RWPE2 (cell line): ENCODE measurements at regions not wholly inside any gene's neighbourhood (a gene's known extent, or its start where the extent isn't known, plus 50 kb on each side); places are given as distances from the start of the nearest gene placed in this dataset.

Experiments used
- ATAC-seq: fragments of 200-7000 bp; cut with Tn5 transposase; 3 replicates; pipeline ENCODE4 v1.9.1; 2021; ENCODE audit warnings: low read depth
- DNase-seq: peaks from one replicate; pipeline ENCODE4 v3.0.0-alpha.2; 2020; ENCODE audit warnings: low spot score
- H3K27ac ChIP-seq: fragments of 450-650 bp; 2 replicates; pipeline ENCODE4 v1.5.1; 2017; ENCODE audit warnings: mild to moderate bottlenecking; ENCODE audit not compliant: poor library complexity, severe bottlenecking
- H3K27me3 ChIP-seq: fragments of 250-450 bp; sonication (Bioruptor Pico); 2 replicates; pipeline ENCODE4 v1.5.1; 2021; ENCODE audit warnings: mild to moderate bottlenecking, moderate library complexity; ENCODE audit not compliant: insufficient read depth, poor library complexity, severe bottlenecking
- H3K36me3 ChIP-seq: fragments of 250-450 bp; sonication (Bioruptor Pico); 2 replicates; pipeline ENCODE4 v1.5.1; 2020; ENCODE audit warnings: low read depth, mild to moderate bottlenecking, moderate library complexity
- H3K4me1 ChIP-seq: fragments of 250-450 bp; sonication (Bioruptor Pico); 2 replicates; pipeline ENCODE4 v1.5.1; 2021; ENCODE audit warnings: mild to moderate bottlenecking, moderate library complexity; ENCODE audit not compliant: insufficient read depth, poor library complexity, severe bottlenecking
- H3K4me3 ChIP-seq: fragments of 250-450 bp; sonication (Bioruptor Pico); 2 replicates; pipeline ENCODE4 v1.5.1; 2021; ENCODE audit warnings: mild to moderate bottlenecking, moderate library complexity; ENCODE audit not compliant: severe bottlenecking
- H3K9me3 ChIP-seq: fragments of 250-450 bp; sonication (Bioruptor Pico); 2 replicates; pipeline ENCODE4 v1.5.1; 2021; ENCODE audit warnings: mild to moderate bottlenecking, moderate library complexity; ENCODE audit not compliant: severe bottlenecking
- CTCF ChIP-seq: fragments of 450-650 bp; IDR thresholded peaks from one replicate; pipeline ENCODE4 v1.5.1; 2017; ENCODE audit warnings: mild to moderate bottlenecking, moderate library complexity; ENCODE audit not compliant: poor library complexity, severe bottlenecking

- Histone ChIP-seq H3K27me3 (no peaks in the 10 kb centered on the region), H3K36me3 (no peaks in the 10 kb centered on the region), H3K4me3 (no peak overlapping the region), H3K4me1 (peaks cover 3% of the 10 kb centered on the region), H3K27ac (no peak overlapping the region), H3K9me3 (no peaks in the 10 kb centered on the region)
- TF ChIP-seq CTCF: no peak
- ATAC-seq (peak; percentile 21; the same call in 1 of the 3 replicates), DNase-seq (no peak)
These were observed 51.5 kb upstream of the MAP3K1 start for GRCh38 chr5:56763711-56764466.

- ATAC-seq (no peak), DNase-seq (no peak)
- no peaks in the 10 kb centered on the region for H3K9me3 ChIP-seq
- no peaks in the 10 kb centered on the region for H3K36me3 ChIP-seq
- H3K4me3 ChIP-seq: no peak overlapping the region
- H3K27me3 ChIP-seq: no peaks in the 10 kb centered on the region
- H3K27ac ChIP-seq: no peak overlapping the region
- H3K4me1 ChIP-seq: peaks cover 3% of the 10 kb centered on the region
- no peak for TF ChIP-seq CTCF
These were observed 52.2 kb upstream of the MAP3K1 start for GRCh38 chr5:56763182-56763581.

- peaks cover 3% of the 10 kb centered on the region for H3K4me1 ChIP-seq
- DNase-seq: no peak
- H3K9me3 ChIP-seq: no peaks in the 10 kb centered on the region
- H3K36me3 ChIP-seq: no peaks in the 10 kb centered on the region
- no peak overlapping the region for H3K4me3 ChIP-seq
- H3K27ac ChIP-seq: no peak overlapping the region
- ATAC-seq: no peak
- no peaks in the 10 kb centered on the region for H3K27me3 ChIP-seq
- no peak for TF ChIP-seq CTCF
These were observed 54.0 kb upstream of the MAP3K1 start for GRCh38 chr5:56761151-56761885.

- ATAC-seq: no peak
- Histone ChIP-seq H3K4me3 (no peak overlapping the region), H3K4me1 (peaks cover 3% of the 10 kb centered on the region), H3K27ac (no peak overlapping the region), H3K9me3 (no peaks in the 10 kb centered on the region), H3K36me3 (no peaks in the 10 kb centered on the region), H3K27me3 (no peaks in the 10 kb centered on the region)
- no peak for TF ChIP-seq CTCF
- DNase-seq: no peak
These were observed 54.6 kb upstream of the MAP3K1 start for GRCh38 chr5:56760723-56761122.
